ENCODE measurements at regions not wholly inside any gene's neighbourhood (a gene's known extent, or its start where the extent isn't known, plus 50 kb on each side); places are given as distances from the start of the nearest gene placed in this dataset.

- H3K4me1 ChIP-seq (ENCODE audit: insufficient read depth, low read length), result peaks cover 47% of the 10 kb centered on the region
- no peak for DNase-seq
- TF ChIP-seq CTCF (IDR thresholded peaks at IDR 0.05; ENCODE audit: borderline replicate concordance, extremely low read depth, low read length, poor library complexity, severe bottlenecking), result no peak
- TF ChIP-seq EZH2 (IDR thresholded peaks at IDR 0.05; ENCODE audit: borderline replicate concordance, low read depth, low read length, severe bottlenecking), result no peak
These were observed 205.5 kb downstream of the JCAD start for GRCh38 chr10:29853913-29854312.

GRCh38 chr10:29851241-29851640, 208.1 kb downstream of the JCAD start:
- Histone ChIP-seq H3K36me3 (ENCODE audit: insufficient read depth, low read length) (no peaks in the 10 kb centered on the region), H3K79me2 (ENCODE audit: insufficient read depth, low read length) (no peaks in the 10 kb centered on the region), H3K27me3 (ENCODE audit: insufficient read depth, low read length, poor library complexity) (no peaks in the 10 kb centered on the region), H3K27ac (ENCODE audit: low read length) (peak overlapping the region; percentile 91), H3K9ac (ENCODE audit: low read depth, low read length) (peak overlapping the region; percentile 41; the same call in 1 of the 2 replicates), H3K4me1 (ENCODE audit: insufficient read depth, low read length) (peaks cover 35% of the 10 kb centered on the region), H2AFZ (ENCODE audit: low read depth, low read length) (no peak overlapping the region; the same call in 1 of the 2 replicates), H3K4me2 (ENCODE audit: insufficient read depth, low read length) (no peak overlapping the region), H4K20me1 (ENCODE audit: insufficient read depth, low read length) (no peaks in the 10 kb centered on the region), H3K4me3 (ENCODE audit: low read depth in 1 of 2, low read length in 2 of 2) (0 out of 4 replicates have a peak overlapping the region, but pooled peaks of 1 of the 2 experiments have one; percentile 9), H3K9me3 (ENCODE audit: insufficient read depth, low read length, severe bottlenecking) (peaks cover 3% of the 10 kb centered on the region)
- ATAC-seq (ENCODE audit: insufficient read depth, low read depth) (no peak), DNase-seq (no peak)
- TF ChIP-seq CTCF (IDR thresholded peaks at IDR 0.05; ENCODE audit: borderline replicate concordance, extremely low read depth, low read length, poor library complexity, severe bottlenecking) (no peak), EZH2 (IDR thresholded peaks at IDR 0.05; ENCODE audit: borderline replicate concordance, low read depth, low read length, severe bottlenecking) (no peak)

More at GRCh38 chr10:29853913-29854312, 205.5 kb downstream of the JCAD start:
- Histone ChIP-seq H3K4me3 (ENCODE audit: low read depth in 1 of 2, low read length in 2 of 2) (no peak overlapping the region), H4K20me1 (ENCODE audit: insufficient read depth, low read length) (no peaks in the 10 kb centered on the region), H3K27ac (ENCODE audit: low read length) (no peak overlapping the region), H3K36me3 (ENCODE audit: insufficient read depth, low read length) (no peaks in the 10 kb centered on the region), H2AFZ (ENCODE audit: low read depth, low read length) (no peak overlapping the region), H3K27me3 (ENCODE audit: insufficient read depth, low read length, poor library complexity) (no peaks in the 10 kb centered on the region), H3K79me2 (ENCODE audit: insufficient read depth, low read length) (no peaks in the 10 kb centered on the region), H3K9ac (ENCODE audit: low read depth, low read length) (no peak overlapping the region), H3K4me2 (ENCODE audit: insufficient read depth, low read length) (no peak overlapping the region), H3K9me3 (ENCODE audit: insufficient read depth, low read length, severe bottlenecking) (peaks cover 3% of the 10 kb centered on the region)
- no peak for ATAC-seq (ENCODE audit: insufficient read depth, low read depth)

GRCh38 chr10:29850371-29850770, 209.0 kb downstream of the JCAD start:
- H3K9me3 ChIP-seq (ENCODE audit: insufficient read depth, low read length, severe bottlenecking), result peaks cover 3% of the 10 kb centered on the region
- peak; percentile 31 for ATAC-seq (ENCODE audit: insufficient read depth, low read depth)
- DNase-seq, result peak; percentile 52
- TF ChIP-seq CTCF (IDR thresholded peaks at IDR 0.05; ENCODE audit: borderline replicate concordance, extremely low read depth, low read length, poor library complexity, severe bottlenecking), result no peak
- TF ChIP-seq EZH2 (IDR thresholded peaks at IDR 0.05; ENCODE audit: borderline replicate concordance, low read depth, low read length, severe bottlenecking), result no peak
- peak overlapping the region in 1 of 2 experiments; percentile 9; a peak in 1 of 4 replicates for H3K4me3 ChIP-seq (ENCODE audit: low read depth in 1 of 2, low read length in 2 of 2)
- H3K79me2 ChIP-seq (ENCODE audit: insufficient read depth, low read length), result no peaks in the 10 kb centered on the region
- no peaks in the 10 kb centered on the region for H3K36me3 ChIP-seq (ENCODE audit: insufficient read depth, low read length)
- no peaks in the 10 kb centered on the region for H4K20me1 ChIP-seq (ENCODE audit: insufficient read depth, low read length)
- H2AFZ ChIP-seq (ENCODE audit: low read depth, low read length), result peak overlapping the region; percentile 33; the same call in 1 of the 2 replicates
- peak overlapping the region; percentile 91 for H3K27ac ChIP-seq (ENCODE audit: low read length)
- H3K4me2 ChIP-seq (ENCODE audit: insufficient read depth, low read length), result peak overlapping the region; percentile 59
- H3K9ac ChIP-seq (ENCODE audit: low read depth, low read length), result peak overlapping the region; percentile 41
- H3K27me3 ChIP-seq (ENCODE audit: insufficient read depth, low read length, poor library complexity), result no peaks in the 10 kb centered on the region
- H3K4me1 ChIP-seq (ENCODE audit: insufficient read depth, low read length), result peaks cover 35% of the 10 kb centered on the region

Data from DND-41 (cell line).